Stimulated activated CD4-positive, alpha-beta T cell treated with anti-CD3 and anti-CD28 coated beads, TNF-alpha, amount 100 ng/mL, for 4 hours (primary cell): ENCODE measurements at regions not wholly inside any gene's neighbourhood (a gene's known extent, or its start where the extent isn't known, plus 50 kb on each side); places are given as distances from the start of the nearest gene placed in this dataset.
"Not testable (repeated sequence)": the region's sequence is repeated elsewhere in the genome, so short reads cannot be mapped to it uniquely, and the experiment has no call there.

Experiments
- DNase-seq, 3 experiments: peaks; one replicate each; pipeline ENCODE4 v3.0.0-alpha.2; 2020; ENCODE audit warnings: low read depth in 3 of 3

DNA sequence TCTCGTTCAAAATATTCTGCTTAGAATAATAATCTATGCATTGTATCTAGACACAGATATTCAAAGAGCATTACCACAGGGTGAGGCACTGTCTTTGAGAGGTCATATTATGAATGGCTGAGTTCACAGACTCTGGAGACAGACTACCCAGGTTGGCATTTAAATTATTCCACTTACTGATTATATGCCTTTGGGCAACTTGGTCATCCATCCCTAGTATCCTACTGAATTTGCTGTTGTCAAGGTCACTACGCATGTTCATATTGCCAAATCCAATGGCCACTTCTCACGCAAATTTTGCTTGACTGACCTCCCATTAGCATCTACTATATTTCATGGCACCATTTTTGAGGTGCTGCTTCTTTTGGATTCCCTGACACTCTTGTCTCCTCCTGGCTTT is 498.6 kb upstream of the TLE4 start:
- no peak for DNase-seq

DNA sequence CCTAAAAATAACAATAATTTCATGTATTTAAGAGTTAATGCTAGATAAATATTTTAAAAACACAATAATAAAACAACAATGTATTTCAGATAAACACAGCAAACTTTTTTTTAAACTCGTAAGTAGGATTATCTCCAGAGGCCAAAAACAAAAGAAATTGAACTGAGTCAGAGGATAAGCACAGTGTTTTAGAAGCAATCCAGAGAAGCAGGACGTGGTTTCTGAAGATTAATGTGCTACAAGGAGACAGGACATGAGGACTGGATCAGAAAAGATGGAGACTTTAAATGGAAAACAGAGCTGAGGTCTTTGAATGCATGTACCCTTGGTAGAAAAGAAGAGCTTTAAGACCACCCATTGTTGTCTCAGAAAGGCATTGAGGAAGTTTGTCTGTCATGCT is 491.2 kb upstream of the TLE4 start:
- no peak for DNase-seq

- DNase-seq, result no peak
Measured at GRCh38 chr9:79083621-79084020, 488.1 kb upstream of the TLE4 start.

GRCh38 chr9:79087133-79087532 is 484.6 kb upstream of the TLE4 start:
- no peak for DNase-seq

DNA sequence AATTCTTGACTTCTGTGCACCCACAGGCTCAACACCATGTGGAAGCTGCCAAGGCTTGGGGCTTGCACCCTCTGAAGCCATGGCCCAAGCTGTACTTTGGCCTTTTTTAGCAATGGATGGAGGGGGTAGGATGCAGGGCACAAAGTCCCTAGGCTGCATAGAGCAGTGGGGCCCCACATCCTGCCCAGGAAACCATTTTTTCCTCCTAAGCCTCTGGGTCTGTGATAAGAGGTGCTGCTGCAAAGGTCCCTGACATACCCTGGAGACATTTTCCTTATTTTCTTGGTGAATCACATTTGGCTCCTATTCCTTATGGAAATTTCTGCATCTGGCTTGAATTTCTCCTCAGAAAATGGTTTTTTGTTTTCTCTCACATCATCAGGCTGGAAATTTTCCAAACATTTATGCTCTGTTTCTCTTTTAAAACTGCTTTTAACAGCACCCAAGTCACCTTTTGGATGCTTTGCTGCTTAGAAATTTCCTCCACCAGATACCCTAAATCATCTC is 482.7 kb upstream of the TLE4 start:
- no peak for DNase-seq

GRCh38 chr9:79089851-79090250 is 481.9 kb upstream of the TLE4 start:
- not testable (repeated sequence) for DNase-seq

DNA sequence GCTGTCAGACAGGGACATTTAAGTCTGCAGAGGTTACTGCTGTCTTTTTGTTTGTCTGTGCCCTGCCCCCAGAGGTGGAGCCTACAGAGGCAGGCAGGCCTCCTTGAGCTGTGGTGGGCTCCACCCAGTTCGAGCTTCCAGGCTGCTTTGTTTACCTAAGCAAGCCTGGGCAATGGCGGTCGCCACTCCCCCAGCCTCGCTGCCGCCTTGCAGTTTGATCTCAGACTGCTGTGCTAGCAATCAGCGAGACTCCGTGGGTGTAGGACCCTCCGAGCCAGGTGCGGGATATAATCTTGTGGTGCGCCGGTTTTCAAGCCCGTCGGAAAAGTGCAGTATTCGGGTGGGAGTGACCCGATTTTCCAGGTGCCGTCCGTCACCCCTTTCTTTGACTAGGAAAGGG is 468.5 kb upstream of the TLE4 start:
- not testable (repeated sequence) for DNase-seq

DNA sequence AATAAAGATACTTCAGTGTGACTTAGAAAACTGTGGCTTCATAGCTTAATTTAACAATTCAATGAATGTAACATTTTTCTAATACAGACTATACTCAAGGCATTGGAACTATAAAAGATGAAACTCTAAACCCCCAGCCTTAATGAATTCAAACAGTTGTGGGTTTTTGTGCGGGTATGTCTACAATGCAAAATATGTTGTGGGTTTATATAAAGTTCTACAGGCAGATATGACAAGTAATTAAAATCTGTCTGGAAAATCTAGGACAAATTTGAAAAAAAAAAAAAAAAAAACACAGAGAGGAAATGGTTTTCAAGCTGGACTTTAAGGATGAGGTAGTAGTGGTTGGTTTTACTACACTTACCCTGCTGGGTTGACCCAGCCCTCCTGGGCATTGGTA is 467.5 kb upstream of the TLE4 start:
- no peak for DNase-seq

- no peak for DNase-seq
Measured at GRCh38 chr9:79104951-79105350, 466.8 kb upstream of the TLE4 start.

DNA sequence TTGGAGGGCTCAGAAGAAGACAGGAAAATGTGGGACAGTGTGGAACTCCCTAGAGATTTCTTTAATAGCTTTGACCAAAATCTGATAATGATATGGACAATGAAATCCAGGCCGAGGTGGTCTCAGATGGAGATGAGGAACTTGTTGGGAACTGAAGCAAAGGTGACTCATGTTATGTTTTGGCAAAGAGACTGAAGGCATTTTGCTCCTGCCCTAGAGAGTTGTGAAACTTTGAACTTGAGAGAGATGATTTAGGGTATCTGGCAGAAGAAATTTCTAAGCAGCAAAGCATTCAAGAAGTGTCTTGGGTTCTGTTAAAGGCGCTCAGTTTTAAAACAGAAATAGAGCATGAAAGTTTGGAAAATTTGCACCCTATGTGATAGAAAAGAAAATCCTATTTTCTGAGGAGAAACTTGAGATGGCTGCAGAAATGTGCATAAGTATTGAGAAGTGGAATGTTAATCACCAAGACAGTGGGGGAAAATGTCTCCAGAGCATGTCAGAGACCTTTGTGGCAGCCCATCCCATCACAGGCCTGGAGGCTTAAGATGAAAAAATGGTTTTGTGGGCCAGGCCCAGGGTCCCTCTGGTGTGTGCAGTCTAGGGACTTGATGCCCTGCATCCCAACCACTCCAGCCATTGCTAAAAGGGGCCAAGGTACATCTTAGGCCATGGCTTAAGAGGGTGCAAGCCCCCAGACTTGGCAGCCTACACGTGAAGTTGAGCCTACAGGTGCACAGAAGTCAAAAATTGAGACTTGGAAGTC is 463.7 kb upstream of the TLE4 start:
- DNase-seq, result no peak

GRCh38 chr9:79111653-79112052 is 460.1 kb upstream of the TLE4 start:
- DNase-seq, result no peak

- DNase-seq, result no peak
Measured at GRCh38 chr9:79115176-79115575, 456.6 kb upstream of the TLE4 start.

DNA sequence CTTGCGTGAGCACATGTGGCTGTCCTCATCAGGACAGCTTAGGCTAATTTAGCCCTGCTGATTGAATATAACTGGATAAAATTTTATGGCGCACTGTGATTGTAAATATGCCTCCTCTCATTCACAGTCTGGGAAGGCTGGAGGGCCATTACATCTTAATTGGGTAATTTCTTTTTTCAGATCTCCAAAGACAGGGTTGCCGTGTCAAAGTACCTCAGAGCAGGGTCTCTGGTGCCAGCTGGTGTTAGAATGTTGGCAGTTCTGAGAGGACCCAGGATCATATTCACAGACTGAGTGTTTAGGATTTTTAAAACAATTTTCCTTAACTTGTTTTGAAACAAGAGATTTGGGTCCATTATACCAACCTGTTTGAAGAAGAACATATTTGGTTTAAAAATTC is 455.7 kb upstream of the TLE4 start:
- DNase-seq, result no peak

- no peak for DNase-seq
Measured at GRCh38 chr9:79116709-79117108, 455.1 kb upstream of the TLE4 start.

GRCh38 chr9:79120533-79120932 is 451.2 kb upstream of the TLE4 start:
- no peak for DNase-seq

DNA sequence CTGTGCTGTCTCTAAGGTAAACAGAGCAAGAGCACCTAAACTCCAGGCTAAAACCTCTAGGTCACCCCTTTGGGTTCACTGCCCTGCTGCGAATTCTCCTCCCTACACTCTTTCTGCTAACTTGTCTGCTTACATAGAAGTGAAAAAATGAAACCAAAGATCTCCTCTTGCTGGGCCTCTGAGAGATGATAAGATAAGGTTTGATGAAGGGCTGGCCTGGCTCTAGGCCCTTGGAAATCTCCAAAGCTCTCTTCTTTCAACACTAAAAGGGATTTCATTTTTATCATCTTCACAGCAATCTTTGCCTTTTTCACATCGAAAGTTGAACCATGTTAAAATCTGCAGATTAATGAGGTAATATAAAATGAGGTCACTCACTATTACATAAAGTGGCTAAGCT is 450.8 kb upstream of the TLE4 start:
- no peak for DNase-seq

GRCh38 chr9:79123415-79123814 is 448.4 kb upstream of the TLE4 start:
- no peak for DNase-seq

GRCh38 chr9:79127661-79128060 is 444.1 kb upstream of the TLE4 start:
- DNase-seq, result no peak

DNA sequence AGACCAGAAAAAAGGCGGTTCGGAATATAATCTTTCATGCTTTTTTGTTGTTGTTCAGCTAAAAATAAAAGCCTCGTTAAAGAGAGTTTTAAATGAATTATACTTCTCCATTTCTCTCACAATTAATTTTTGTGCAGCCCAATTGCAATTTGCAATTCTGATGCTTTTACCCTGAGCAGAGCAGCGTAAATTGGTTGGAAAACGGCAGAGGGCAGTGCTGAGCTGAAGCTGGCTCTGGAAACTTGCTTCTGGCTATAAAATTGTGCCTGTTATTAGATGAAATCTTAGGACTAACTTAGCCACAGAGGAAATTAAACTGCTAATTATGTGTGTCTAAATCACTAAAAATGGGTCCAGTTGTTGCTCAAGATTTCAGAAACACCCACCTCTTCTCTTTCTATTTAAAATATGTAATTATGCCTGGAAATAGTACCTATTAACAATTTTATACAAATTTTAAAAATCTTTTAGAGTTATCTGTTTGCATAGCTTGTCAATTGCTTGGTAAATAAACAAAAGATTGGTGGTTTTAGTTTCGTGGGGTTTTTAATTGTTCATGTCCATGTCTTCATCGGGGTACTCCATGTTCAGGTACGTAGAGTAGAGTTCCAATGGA is 441.8 kb upstream of the TLE4 start:
- DNase-seq, result no peak

DNA sequence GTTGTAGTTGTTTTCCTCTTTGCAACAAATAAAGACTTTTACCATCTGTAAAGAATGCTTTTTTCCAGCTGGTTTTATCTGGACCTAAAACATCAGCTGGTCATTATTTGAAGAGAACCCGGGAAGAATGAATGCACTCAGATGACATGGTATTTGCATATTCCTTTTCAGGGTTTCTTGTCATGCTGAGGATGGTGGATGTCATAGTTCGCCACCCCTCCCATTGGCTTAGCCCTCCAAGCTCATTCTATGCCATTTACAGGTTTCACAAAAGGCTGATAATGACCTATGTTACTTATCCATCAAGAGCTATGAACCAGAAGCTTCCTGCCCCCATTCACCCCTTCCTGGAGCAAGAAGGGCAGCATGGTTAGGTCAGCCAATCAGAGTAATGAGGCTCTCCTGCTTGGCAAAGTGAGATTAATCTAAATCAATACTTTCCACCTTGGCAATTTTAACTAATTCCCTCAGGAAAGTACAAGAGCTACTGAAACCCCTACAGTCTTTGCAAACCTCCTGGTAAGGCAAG is 440.5 kb upstream of the TLE4 start:
- no peak for DNase-seq

- DNase-seq, result no peak
Measured at GRCh38 chr9:79131824-79132377, 439.9 kb upstream of the TLE4 start.

DNA sequence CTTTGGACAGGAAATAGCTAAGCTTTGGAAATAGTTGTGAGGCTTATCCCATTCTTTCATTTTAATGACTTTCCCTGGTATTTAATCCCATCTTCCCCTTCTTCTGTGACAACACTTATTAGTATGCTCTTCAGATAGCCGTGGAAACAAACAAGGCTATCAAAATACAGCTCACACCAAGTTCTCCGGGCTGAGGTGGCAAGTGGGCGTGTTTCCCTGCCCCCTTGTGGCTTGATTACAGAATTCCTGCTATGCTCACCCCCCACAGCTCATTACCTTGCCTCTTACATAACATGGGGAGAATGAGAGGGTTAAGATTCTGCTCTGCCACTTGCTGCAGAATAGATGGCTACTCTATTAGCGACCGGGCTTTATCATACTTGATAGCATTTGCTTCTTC is 437.1 kb upstream of the TLE4 start:
- no peak for DNase-seq
